ENCODE measurements at regions not wholly inside any gene's neighbourhood (a gene's known extent, or its start where the extent isn't known, plus 50 kb on each side); places are given as distances from the start of the nearest gene placed in this dataset.

DNA sequence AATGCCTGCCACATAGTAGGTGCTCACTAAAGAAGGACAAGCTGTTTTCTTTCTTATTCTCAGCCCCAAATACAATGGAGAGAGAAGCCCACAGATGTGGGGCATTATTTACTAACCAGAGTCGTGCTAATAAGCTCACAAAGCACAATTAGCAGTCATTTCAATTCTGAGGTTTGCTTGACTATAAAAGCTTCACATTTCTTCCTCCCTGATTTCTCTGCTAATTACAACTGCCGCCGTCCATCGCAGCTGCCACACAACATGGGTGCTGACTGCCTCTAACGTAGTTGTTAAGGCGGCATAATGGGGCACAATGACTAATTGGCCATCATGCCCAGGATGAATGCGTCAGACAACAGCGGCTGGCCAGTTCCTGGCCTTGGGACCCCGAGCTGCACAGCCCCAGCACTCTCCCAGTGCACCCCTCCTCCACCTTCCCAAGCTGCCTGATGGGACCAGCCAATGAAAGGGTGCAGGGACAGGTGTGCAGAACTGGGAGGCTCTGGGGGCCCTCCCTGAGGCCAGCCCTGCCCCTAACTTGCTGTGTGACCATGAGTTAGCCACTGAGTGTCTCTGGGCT lies 109.2 kb downstream of the CCT6B start:
- Histone ChIP-seq H3K36me3 (no peaks in the 10 kb centered on the region), H3K27ac (no peak overlapping the region), H3K27me3 (no peaks in the 10 kb centered on the region), H3K9me3 (no peaks in the 10 kb centered on the region), H3K4me1 (no peaks in the 10 kb centered on the region), H3K9ac (no peak overlapping the region), H3K4me3 (no peak overlapping the region), H3K4me2 (no peak overlapping the region), H4K20me1 (no peaks in the 10 kb centered on the region)
- TF ChIP-seq Cebpa-rat (IDR thresholded peaks at IDR 0.05): no peak

DNA sequence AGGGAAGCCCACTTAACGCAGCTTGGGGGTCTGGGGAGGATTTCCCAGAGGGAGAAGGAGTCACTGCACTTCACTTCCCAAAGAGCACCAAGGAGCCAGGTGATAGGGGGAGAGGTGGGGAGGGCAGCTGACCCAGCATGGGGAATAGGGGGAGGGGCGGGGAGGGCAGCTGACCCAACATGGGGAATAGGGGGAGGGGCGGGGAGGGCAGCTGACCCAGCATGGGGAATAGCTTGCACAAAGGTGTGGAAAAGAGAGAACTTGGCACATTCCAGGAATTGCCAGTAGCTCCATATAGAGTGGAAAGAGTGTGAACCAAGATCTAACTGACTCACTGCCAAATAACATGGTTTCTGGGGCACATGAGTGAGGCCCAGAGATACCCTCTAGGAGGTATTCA lies 110.3 kb downstream of the CCT6B start:
- Histone ChIP-seq H3K4me1 (no peaks in the 10 kb centered on the region), H3K27ac (no peak overlapping the region), H3K4me2 (no peak overlapping the region), H3K9me3 (no peaks in the 10 kb centered on the region), H3K36me3 (no peaks in the 10 kb centered on the region), H3K9ac (no peak overlapping the region), H3K27me3 (no peaks in the 10 kb centered on the region), H4K20me1 (no peaks in the 10 kb centered on the region), H3K4me3 (no peak overlapping the region)
- TF ChIP-seq Cebpa-rat (IDR thresholded peaks at IDR 0.05): no peak

GRCh38 chr17:34850023-34850422 lies 111.2 kb downstream of the CCT6B start:
- no peaks in the 10 kb centered on the region for H3K9me3 ChIP-seq
- TF ChIP-seq Cebpa-rat (IDR thresholded peaks at IDR 0.05): no peak
- H3K9ac ChIP-seq: no peak overlapping the region
- H3K27ac ChIP-seq: no peak overlapping the region
- no peak overlapping the region for H3K4me2 ChIP-seq
- no peaks in the 10 kb centered on the region for H3K36me3 ChIP-seq
- H4K20me1 ChIP-seq: no peaks in the 10 kb centered on the region
- no peak overlapping the region for H3K4me3 ChIP-seq
- H3K4me1 ChIP-seq: no peaks in the 10 kb centered on the region
- no peaks in the 10 kb centered on the region for H3K27me3 ChIP-seq

GRCh38 chr17:34847938-34848337 lies 113.3 kb downstream of the CCT6B start:
- TF ChIP-seq Cebpa-rat (IDR thresholded peaks at IDR 0.05): no peak
- no peaks in the 10 kb centered on the region for H4K20me1 ChIP-seq
- no peaks in the 10 kb centered on the region for H3K36me3 ChIP-seq
- no peak overlapping the region for H3K4me2 ChIP-seq
- H3K27ac ChIP-seq: no peak overlapping the region
- H3K4me1 ChIP-seq: peaks cover 11% of the 10 kb centered on the region
- H3K9ac ChIP-seq: no peak overlapping the region
- no peaks in the 10 kb centered on the region for H3K27me3 ChIP-seq
- no peak overlapping the region for H3K4me3 ChIP-seq
- H3K9me3 ChIP-seq: no peaks in the 10 kb centered on the region

GRCh38 chr17:34845296-34845695 lies 116.0 kb downstream of the CCT6B start:
- TF ChIP-seq Cebpa-rat (IDR thresholded peaks at IDR 0.05): no peak
- no peaks in the 10 kb centered on the region for H3K27me3 ChIP-seq

DNA sequence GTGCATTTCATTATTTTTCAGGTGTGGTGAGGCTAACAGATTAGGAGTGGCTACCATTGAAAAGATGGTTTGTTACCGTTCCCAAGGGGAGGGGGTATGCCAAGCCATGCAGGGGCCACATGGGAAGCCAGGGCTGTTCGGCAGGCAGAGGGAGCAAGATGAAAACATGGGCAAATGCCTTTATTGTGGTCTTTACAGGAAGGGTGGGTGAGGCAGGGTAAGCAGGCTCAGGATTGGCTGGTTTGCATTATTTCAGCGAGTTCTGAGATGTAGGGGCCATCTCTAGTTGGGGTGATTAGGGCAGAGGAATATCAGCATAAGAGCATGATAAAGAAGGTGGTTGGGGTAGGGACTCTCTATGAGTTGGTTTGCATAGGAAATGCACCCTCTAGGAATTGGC lies 117.6 kb downstream of the CCT6B start:
- H3K27me3 ChIP-seq: no peaks in the 10 kb centered on the region
- no peak for TF ChIP-seq Cebpa-rat (IDR thresholded peaks at IDR 0.05)

More at GRCh38 chr17:34845296-34845695, 116.0 kb downstream of the CCT6B start:
- Histone ChIP-seq H3K9me3 (no peaks in the 10 kb centered on the region), H3K36me3 (no peaks in the 10 kb centered on the region), H3K4me3 (no peak overlapping the region), H3K4me2 (no peak overlapping the region), H3K9ac (no peak overlapping the region), H4K20me1 (no peaks in the 10 kb centered on the region), H3K4me1 (peaks cover 25% of the 10 kb centered on the region), H3K27ac (no peak overlapping the region)

GRCh38 chr17:34842235-34842634 lies 119.0 kb downstream of the CCT6B start:
- Histone ChIP-seq H3K36me3 (no peaks in the 10 kb centered on the region), H3K4me1 (peaks cover 28% of the 10 kb centered on the region), H3K27ac (no peak overlapping the region), H3K9me3 (no peaks in the 10 kb centered on the region), H3K27me3 (no peaks in the 10 kb centered on the region), H4K20me1 (no peaks in the 10 kb centered on the region), H3K9ac (no peak overlapping the region), H3K4me3 (no peak overlapping the region), H3K4me2 (no peak overlapping the region)
- TF ChIP-seq Cebpa-rat (IDR thresholded peaks at IDR 0.05): no peak

More for the DNA sequence above, 117.6 kb downstream of the CCT6B start:
- H3K4me1 ChIP-seq: peaks cover 28% of the 10 kb centered on the region
- no peak overlapping the region for H3K27ac ChIP-seq
- no peak overlapping the region for H3K4me3 ChIP-seq
- no peaks in the 10 kb centered on the region for H4K20me1 ChIP-seq
- no peak overlapping the region for H3K9ac ChIP-seq
- H3K36me3 ChIP-seq: no peaks in the 10 kb centered on the region
- no peaks in the 10 kb centered on the region for H3K9me3 ChIP-seq
- H3K4me2 ChIP-seq: peak overlapping the region; percentile 44

DNA sequence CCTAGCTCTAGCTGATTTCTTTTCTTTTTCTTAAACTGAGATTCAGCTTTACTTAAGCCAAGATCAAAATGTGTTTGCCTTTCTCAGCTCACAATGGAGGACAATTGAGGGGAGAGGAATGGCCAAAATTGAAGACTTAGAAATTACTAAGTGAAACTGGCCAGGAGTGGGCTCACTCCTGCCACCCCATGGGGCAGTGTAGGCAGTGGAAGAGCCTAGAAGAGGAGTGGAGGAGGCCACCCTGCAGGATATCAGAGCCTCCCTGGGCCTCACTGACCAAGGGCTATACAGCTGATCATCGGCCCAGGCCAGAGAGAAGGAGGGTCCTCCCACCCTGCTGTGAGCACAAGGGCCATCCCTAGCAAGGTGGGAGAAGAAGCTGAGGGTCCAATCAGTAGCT lies 119.8 kb downstream of the CCT6B start:
- Histone ChIP-seq H3K36me3 (no peaks in the 10 kb centered on the region), H3K9ac (no peak overlapping the region), H3K27ac (no peak overlapping the region), H4K20me1 (no peaks in the 10 kb centered on the region), H3K4me1 (peaks cover 28% of the 10 kb centered on the region), H3K4me3 (no peak overlapping the region), H3K9me3 (no peaks in the 10 kb centered on the region), H3K27me3 (no peaks in the 10 kb centered on the region), H3K4me2 (no peak overlapping the region)
- TF ChIP-seq Cebpa-rat (IDR thresholded peaks at IDR 0.05): no peak

DNA sequence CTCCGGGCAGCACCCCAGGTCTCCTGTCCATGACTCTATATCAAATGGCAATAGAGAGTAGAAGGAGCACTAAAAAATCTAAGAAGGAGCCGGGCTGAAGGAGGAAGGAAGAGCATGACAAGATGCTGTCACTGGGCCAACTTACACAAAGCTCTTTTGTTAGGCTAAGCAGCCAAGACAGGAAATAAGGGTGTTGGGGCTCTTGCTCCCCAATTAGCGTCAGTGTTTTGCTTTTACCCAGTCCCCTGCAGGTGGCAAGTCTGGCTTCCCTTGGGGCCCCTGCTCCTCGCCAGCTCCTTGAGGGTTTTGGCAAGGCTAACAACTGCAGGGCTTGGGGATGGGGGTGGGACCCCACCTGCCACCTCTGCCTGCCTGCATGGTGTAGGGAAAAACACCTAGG lies 120.5 kb downstream of the CCT6B start:
- no peaks in the 10 kb centered on the region for H3K36me3 ChIP-seq
- peak overlapping the region; percentile 49 for H3K4me2 ChIP-seq
- H3K27ac ChIP-seq: no peak overlapping the region
- no peaks in the 10 kb centered on the region for H3K9me3 ChIP-seq
- H3K4me3 ChIP-seq: no peak overlapping the region
- H3K27me3 ChIP-seq: no peaks in the 10 kb centered on the region
- peaks cover 33% of the 10 kb centered on the region for H3K4me1 ChIP-seq
- no peak overlapping the region for H3K9ac ChIP-seq
- H4K20me1 ChIP-seq: no peaks in the 10 kb centered on the region
- no peak for TF ChIP-seq Cebpa-rat (IDR thresholded peaks at IDR 0.05)

- Histone ChIP-seq H3K4me1 (peaks cover 26% of the 10 kb centered on the region), H3K4me2 (no peak overlapping the region), H3K9ac (no peak overlapping the region), H3K36me3 (no peaks in the 10 kb centered on the region), H3K4me3 (no peak overlapping the region), H4K20me1 (no peaks in the 10 kb centered on the region), H3K27me3 (no peaks in the 10 kb centered on the region), H3K9me3 (no peaks in the 10 kb centered on the region), H3K27ac (no peak overlapping the region)
- no peak for TF ChIP-seq Cebpa-rat (IDR thresholded peaks at IDR 0.05)
Observed at GRCh38 chr17:34837876-34838478, 123.3 kb downstream of the CCT6B start.

All from BLaER1 (cell line).